H9 (cell line): ENCODE measurements at regions not wholly inside any gene's neighbourhood (a gene's known extent, or its start where the extent isn't known, plus 50 kb on each side); places are given as distances from the start of the nearest gene placed in this dataset.

Experiments used
- DNase-seq: peaks from one replicate; pipeline ENCODE4 v3.0.0-alpha.2; 2017
- H2AFZ ChIP-seq: one replicate; pipeline ENCODE4 v1.6.1; 2013; ENCODE audit warnings: mild to moderate bottlenecking, low read length, control low read depth, moderate library complexity
- H2AK5ac ChIP-seq: 2 replicates; pipeline ENCODE4 v1.6.1; 2013; ENCODE audit warnings: low read length, control low read depth, mixed read lengths; ENCODE audit not compliant: insufficient read length
- H2BK120ac ChIP-seq: one replicate; pipeline ENCODE4 v1.6.1; 2013; ENCODE audit warnings: low read depth, mild to moderate bottlenecking, low read length, control low read depth, inconsistent platforms; ENCODE audit not compliant: poor library complexity, severe bottlenecking
- H2BK12ac ChIP-seq: 2 replicates; pipeline ENCODE4 v1.6.1; 2013; ENCODE audit warnings: low read length, control low read depth, mixed read lengths, low read depth; ENCODE audit not compliant: insufficient read length
- H2BK15ac ChIP-seq: 2 replicates; pipeline ENCODE4 v1.6.1; 2013; ENCODE audit warnings: low read depth, low read length, control low read depth
- H2BK20ac ChIP-seq: one replicate; pipeline ENCODE4 v1.6.1; 2013; ENCODE audit warnings: low read depth, mild to moderate bottlenecking, low read length, control low read depth, inconsistent platforms; ENCODE audit not compliant: poor library complexity, severe bottlenecking
- H2BK5ac ChIP-seq: 2 replicates; pipeline ENCODE4 v1.6.1; 2013; ENCODE audit warnings: low read length, control low read depth, mixed read lengths; ENCODE audit not compliant: insufficient read length
- H3K14ac ChIP-seq: 2 replicates; pipeline ENCODE4 v1.6.1; 2013; ENCODE audit warnings: low read length, control low read depth; ENCODE audit not compliant: insufficient read depth
- H3K18ac ChIP-seq: 2 replicates; pipeline ENCODE4 v1.6.1; 2013; ENCODE audit warnings: low read depth, mild to moderate bottlenecking, mixed read lengths, low read length, control low read depth; ENCODE audit not compliant: insufficient read length
- H3K23ac ChIP-seq: 2 replicates; pipeline ENCODE4 v1.6.1; 2013; ENCODE audit warnings: low read length, control low read depth, mixed read lengths, low read depth; ENCODE audit not compliant: insufficient read length
- H3K23me2 ChIP-seq: 2 replicates; pipeline ENCODE4 v1.6.1; 2013; ENCODE audit warnings: low read depth, mild to moderate bottlenecking, mixed read lengths, low read length, control low read depth; ENCODE audit not compliant: insufficient read length, poor library complexity, severe bottlenecking
- H3K27ac ChIP-seq: 2 replicates; pipeline ENCODE4 v1.5.1; 2013; ENCODE audit warnings: low read length, control low read depth, mixed read lengths, low read depth; ENCODE audit not compliant: insufficient read length
- H3K27me3 ChIP-seq: 2 replicates; pipeline ENCODE4 v1.6.1; 2013; ENCODE audit warnings: low read length, control low read depth, inconsistent platforms; ENCODE audit not compliant: insufficient read depth
- H3K4ac ChIP-seq: 2 replicates; pipeline ENCODE4 v1.6.1; 2013; ENCODE audit warnings: low read depth, mild to moderate bottlenecking, control low read depth, inconsistent platforms, low read length, moderate library complexity
- H3K4me1 ChIP-seq: 2 replicates; pipeline ENCODE4 v1.6.1; 2013; ENCODE audit warnings: low read length, control low read depth, inconsistent platforms; ENCODE audit not compliant: insufficient read depth
- H3K4me2 ChIP-seq: 2 replicates; pipeline ENCODE4 v1.6.1; 2013; ENCODE audit warnings: low read length, control low read depth, mixed read lengths; ENCODE audit not compliant: insufficient read length, insufficient read depth
- H3K56ac ChIP-seq: 2 replicates; pipeline ENCODE4 v1.6.1; 2013; ENCODE audit warnings: low read depth, mild to moderate bottlenecking, mixed read lengths, low read length, control low read depth; ENCODE audit not compliant: insufficient read length
- H3K79me1 ChIP-seq: 2 replicates; pipeline ENCODE4 v1.6.1; 2013; ENCODE audit warnings: low read depth, mild to moderate bottlenecking, moderate library complexity, low read length, control low read depth, inconsistent platforms; ENCODE audit not compliant: insufficient read depth, poor library complexity, severe bottlenecking
- H3K79me2 ChIP-seq: 2 replicates; pipeline ENCODE4 v1.6.1; 2013; ENCODE audit warnings: low read length, control low read depth, inconsistent platforms; ENCODE audit not compliant: insufficient read depth
- H3K9ac ChIP-seq: 2 replicates; pipeline ENCODE4 v1.6.1; 2013; ENCODE audit warnings: low read length, control low read depth, mixed read lengths; ENCODE audit not compliant: insufficient read length; ENCODE audit errors: extremely low read depth
- H3K9me3 ChIP-seq: one replicate; pipeline ENCODE4 v1.6.1; 2013; ENCODE audit warnings: low read depth, low read length, inconsistent platforms; ENCODE audit not compliant: control insufficient read depth
- H3T11ph ChIP-seq: one replicate; pipeline ENCODE4 v1.6.1; 2013; ENCODE audit warnings: mild to moderate bottlenecking, low read length, control low read depth, inconsistent platforms
- H4K20me1 ChIP-seq: one replicate; pipeline ENCODE4 v1.6.1; 2013; ENCODE audit not compliant: control insufficient read depth, insufficient read length, insufficient read depth
- H4K5ac ChIP-seq: 2 replicates; pipeline ENCODE4 v1.6.1; 2013; ENCODE audit warnings: low read depth, mild to moderate bottlenecking, mixed read lengths, low read length, control low read depth; ENCODE audit not compliant: insufficient read length
- H4K8ac ChIP-seq: replicated peaks from 2 replicates; pipeline ENCODE4 v1.6.1; 2013; ENCODE audit warnings: low read length, control low read depth, mixed read lengths, low read depth; ENCODE audit not compliant: insufficient read length
- H4K91ac ChIP-seq: 2 replicates; pipeline ENCODE4 v1.6.1; 2013; ENCODE audit warnings: low read depth, mild to moderate bottlenecking, moderate library complexity, mixed read lengths, low read length, control low read depth; ENCODE audit not compliant: insufficient read length
- H3K27ac Mint-ChIP-seq, 3 experiments: 2 replicates in 2 of 3; 3 replicates in 1 of 3; pipeline ENCODE4 v1.8.0; 2020 to 2021; ENCODE audit warnings: mixed read lengths in 3 of 3, mild to moderate bottlenecking in 1 of 3, moderate library complexity in 1 of 3
- H3K27me3 Mint-ChIP-seq: 2 replicates; pipeline ENCODE4 v1.8.0; 2021; ENCODE audit warnings: low read depth, mild to moderate bottlenecking, moderate library complexity, mixed read lengths
- H3K36me3 Mint-ChIP-seq, 3 experiments: 2 replicates in 2 of 3; 3 replicates in 1 of 3; pipeline ENCODE4 v1.8.0; 2020 to 2021; ENCODE audit warnings: low read depth in 3 of 3, mixed read lengths in 3 of 3; ENCODE audit not compliant: insufficient read depth in 1 of 3
- H3K4me1 Mint-ChIP-seq, 2 experiments: 2 replicates each; pipeline ENCODE4 v1.8.0; 2020; ENCODE audit warnings: mixed read lengths in 2 of 2
- H3K4me3 Mint-ChIP-seq, 2 experiments: 2 replicates in 1 of 2; 3 replicates in 1 of 2; pipeline ENCODE4 v1.8.0; 2020 to 2021; ENCODE audit warnings: mild to moderate bottlenecking in 2 of 2, mixed read lengths in 2 of 2, moderate library complexity in 1 of 2
- H3K9me3 Mint-ChIP-seq, 2 experiments: 2 replicates in 1 of 2; 3 replicates in 1 of 2; pipeline ENCODE4 v1.8.0; 2020; ENCODE audit warnings: mild to moderate bottlenecking in 2 of 2, mixed read lengths in 2 of 2, moderate library complexity in 1 of 2
- CTCF ChIP-seq: fragments of 200-600 bp; sonication (generic); conservative IDR thresholded peaks from 3 replicates; pipeline ENCODE4 v1.8.0; 2021; ENCODE audit warnings: antibody characterized with exemption, mild to moderate bottlenecking
- WGBS: extraction: QIAGEN DNeasy Blood & Tissue Kit; methylation state at CpG from one replicate; pipeline ENCODE4 v1.1.7; 2013; ENCODE audit warnings: missing lambda C conversion rate, low lambda C conversion rate, mixed read lengths; ENCODE audit not compliant: insufficient read length; ENCODE audit errors: extremely low coverage; 5-methylcytosine and 5-hydroxymethylcytosine counted together

- H3K9ac ChIP-seq, result no peak overlapping the region
- no peak overlapping the region for H2AK5ac ChIP-seq
- H4K20me1 ChIP-seq, result no peaks in the 10 kb centered on the region
- H3K4me2 ChIP-seq, result no peak overlapping the region
- no peak overlapping the region for H3K56ac ChIP-seq
- no peak overlapping the region for H2AFZ ChIP-seq
- H3K9me3 ChIP-seq, result no peaks in the 10 kb centered on the region
- H3K4me1 Mint-ChIP-seq, result peaks cover 0 to 2% of the 10 kb centered on the region in 2 experiments; a peak in 1 of 4 replicates
- H4K8ac ChIP-seq, result no peak overlapping the region
- no peaks in the 10 kb centered on the region for H3K36me3 Mint-ChIP-seq
- no peaks in the 10 kb centered on the region for H3K27me3 ChIP-seq
- no peak overlapping the region for H2BK15ac ChIP-seq
- no peaks in the 10 kb centered on the region for H3K9me3 Mint-ChIP-seq
- no peak overlapping the region for H4K5ac ChIP-seq
- peaks cover 3% of the 10 kb centered on the region; the same call in 1 of the 2 replicates for H3K4me1 ChIP-seq
- H3K18ac ChIP-seq, result no peak overlapping the region
- H2BK120ac ChIP-seq, result no peak overlapping the region
- H3K4ac ChIP-seq, result no peak overlapping the region
- WGBS, result no CpG with 5 or more reads among the region's 3 CpGs
- H3K23ac ChIP-seq, result no peak overlapping the region
- no peak overlapping the region for H3K27ac ChIP-seq
- H3K23me2 ChIP-seq, result no peaks in the 10 kb centered on the region
- H4K91ac ChIP-seq, result no peak overlapping the region
- no peak for TF ChIP-seq CTCF
- no peak overlapping the region for H2BK12ac ChIP-seq
- no peak for DNase-seq
- no peaks in the 10 kb centered on the region for H3K27me3 Mint-ChIP-seq
- H3K79me2 ChIP-seq, result no peaks in the 10 kb centered on the region
- H2BK5ac ChIP-seq, result no peak overlapping the region
- no peak overlapping the region for H2BK20ac ChIP-seq
- H3K4me3 Mint-ChIP-seq, result no peak overlapping the region
- H3K27ac Mint-ChIP-seq, result no peak overlapping the region
- H3K79me1 ChIP-seq, result no peaks in the 10 kb centered on the region
- H3K14ac ChIP-seq, result no peak overlapping the region
- H3T11ph ChIP-seq, result no peak overlapping the region
These were observed 523.5 kb upstream of the LRRC4C start for GRCh38 chr11:41982975-41983374.
